Cardiac septum (tissue), 1 donor: ENCODE measurements at regions not wholly inside any gene's neighbourhood (a gene's known extent, or its start where the extent isn't known, plus 50 kb on each side); places are given as distances from the start of the nearest gene placed in this dataset.

Experiments used
- DNase-seq: peaks from one replicate; pipeline ENCODE4 v3.0.0-alpha.2; 2020; ENCODE audit warnings: low spot score
- intact Hi-C: fragments of 100-400 bp; cut with DNase I; formaldehyde crosslinking; loops from one replicate; pipeline ENCODE4 v1.14.0; 2022
- donor health status: DM: no; HTN: no; CAD: no.

GRCh38 chr13:39888865-39889810, 233.7 kb downstream of the COG6 start:
- intact Hi-C loops: no loop called here
- no peak for DNase-seq

DNA sequence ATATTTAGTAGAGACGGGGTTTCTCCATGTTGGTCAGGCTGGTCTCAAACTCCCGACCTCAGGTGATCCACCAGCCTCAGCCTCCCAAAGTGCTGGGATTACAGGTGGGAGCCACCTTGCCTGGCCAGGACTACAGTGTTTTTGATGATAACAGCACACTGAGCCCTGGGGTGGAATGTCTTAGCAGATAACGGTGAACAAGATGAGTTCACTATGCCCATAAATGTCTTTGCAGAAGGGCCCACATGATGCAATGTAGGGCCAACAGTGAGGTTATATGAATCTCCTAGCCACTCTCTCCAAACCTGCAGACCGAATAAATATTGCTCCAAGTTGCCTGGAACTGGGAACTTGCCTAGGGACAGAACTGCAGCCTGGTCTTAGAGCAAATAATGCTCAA, 235.1 kb downstream of the COG6 start:
- DNase-seq: no peak
- intact Hi-C loops: no loop called here

DNA sequence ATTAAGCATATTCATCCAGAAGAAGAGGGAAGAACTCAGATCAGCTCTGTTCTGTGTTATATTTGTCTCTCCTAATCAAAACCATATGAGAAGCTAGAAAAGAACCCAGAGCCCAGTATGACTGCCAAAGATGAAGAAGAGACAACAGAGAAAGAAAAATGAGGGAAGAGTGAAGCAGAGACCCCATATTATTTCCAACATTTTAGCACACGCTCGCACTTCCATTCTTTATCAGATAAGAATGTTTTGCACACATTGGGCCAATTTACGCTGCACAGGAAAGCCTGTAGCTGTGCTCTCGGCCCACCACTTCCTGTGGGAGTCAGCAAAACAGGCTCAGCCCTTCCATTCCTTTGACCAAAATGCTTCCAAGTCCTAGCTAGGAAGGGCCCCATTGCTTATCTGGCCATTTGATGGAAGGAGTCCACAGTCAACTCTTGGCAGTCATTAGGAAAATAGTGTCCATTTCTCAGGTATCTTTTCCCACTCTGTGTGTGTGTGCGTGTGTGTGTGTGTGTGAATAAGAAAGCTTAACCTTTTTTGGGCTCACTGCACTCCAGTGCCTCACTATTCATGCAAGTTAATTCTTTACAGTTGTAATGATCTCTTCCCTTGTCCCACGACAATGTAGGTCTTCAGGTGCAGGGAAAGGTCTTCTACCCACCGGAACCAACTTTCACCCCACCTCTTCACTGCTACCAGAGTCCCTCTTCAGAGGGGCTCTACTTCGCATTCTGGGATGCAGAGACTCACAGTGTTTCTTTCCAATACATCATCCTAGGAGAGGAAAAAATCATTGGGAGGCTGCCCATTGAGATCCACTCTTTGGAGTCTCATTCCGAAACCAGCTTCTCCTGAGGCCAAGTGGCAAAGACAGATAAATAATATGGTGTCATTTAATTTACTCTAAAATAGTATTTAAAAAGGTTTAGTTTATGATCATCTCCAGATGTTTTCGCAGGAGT, 237.5 kb downstream of the COG6 start:
- intact Hi-C loops: no loop called here
- DNase-seq: no peak

GRCh38 chr13:39893808-39894207, 238.3 kb downstream of the COG6 start:
- no peak for DNase-seq
- intact Hi-C loops: no loop called here

DNA sequence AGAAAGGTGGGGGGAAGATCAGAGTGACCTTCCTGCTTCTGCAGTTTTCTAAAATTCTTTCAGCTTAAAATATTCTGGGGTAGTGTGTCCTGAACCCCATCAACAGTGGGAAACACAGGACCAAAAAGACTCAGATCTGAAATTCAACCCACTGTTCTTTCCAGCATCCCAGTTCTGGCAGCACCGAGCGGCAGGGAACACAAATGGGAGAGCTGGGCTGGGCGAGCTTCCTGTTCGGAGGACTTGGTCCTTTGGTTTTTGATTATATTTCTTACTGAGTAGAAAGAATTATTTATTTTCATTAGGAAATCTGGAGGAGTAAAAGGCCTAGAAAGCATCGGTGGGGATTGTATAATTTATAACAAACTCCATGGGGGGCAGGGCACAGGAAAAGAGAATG, 239.1 kb downstream of the COG6 start:
- intact Hi-C loops: no loop called here
- DNase-seq: no peak

- no peak for DNase-seq
- intact Hi-C loops: no loop called here
Observed at GRCh38 chr13:39895254-39895653, 239.8 kb downstream of the COG6 start.

DNA sequence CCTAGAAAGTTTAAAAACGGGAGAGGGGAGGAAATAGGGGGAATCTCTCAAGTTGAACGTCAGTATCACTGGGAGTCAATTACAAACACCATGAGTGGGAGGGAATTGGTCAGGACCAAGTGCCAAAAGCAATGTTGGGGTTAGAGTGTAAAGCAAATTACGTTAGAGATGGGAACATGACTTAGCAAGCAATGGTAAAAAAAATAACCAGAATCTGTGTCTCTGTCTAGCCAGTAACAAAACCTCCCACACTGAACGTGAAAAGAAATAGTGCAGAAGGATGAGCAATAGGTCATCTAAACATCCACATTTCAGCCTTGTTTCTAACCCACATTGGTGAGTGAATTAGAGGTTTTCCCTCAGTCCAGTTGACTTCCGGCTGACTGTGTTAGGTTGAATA, 242.2 kb downstream of the COG6 start:
- no peak for DNase-seq
- intact Hi-C loops: no loop called here

DNA sequence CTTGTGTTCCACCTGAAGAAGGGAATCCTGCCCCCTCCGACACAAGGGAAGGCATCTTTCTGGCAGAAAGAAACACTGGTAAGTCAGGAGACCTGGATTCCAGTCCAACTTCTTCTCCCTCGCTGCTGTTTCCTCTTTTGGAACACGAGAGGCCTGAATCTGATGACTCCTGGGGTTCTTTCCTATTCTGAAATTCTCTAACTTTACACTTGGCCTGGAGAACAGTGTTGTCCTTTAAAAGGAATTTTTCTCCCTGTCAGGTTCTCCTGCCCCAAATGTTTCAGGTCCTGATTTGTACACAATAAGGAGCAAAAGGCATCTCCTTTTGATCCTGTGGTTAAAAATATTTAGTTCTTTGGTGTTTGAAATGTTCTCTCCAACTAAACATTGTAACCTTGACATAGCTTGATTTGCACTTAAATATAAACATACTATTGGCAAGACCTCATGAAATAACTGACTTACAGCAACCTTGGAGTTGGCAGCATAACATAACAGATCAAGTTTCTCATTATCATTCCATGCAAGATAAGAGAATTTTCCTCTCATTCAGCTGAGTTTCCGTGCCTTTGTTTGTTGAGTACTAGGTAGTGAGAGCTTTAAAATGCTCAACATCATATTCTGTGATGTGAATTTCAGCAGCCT, 244.8 kb downstream of the COG6 start:
- intact Hi-C loops: no loop called here
- DNase-seq: no peak

DNA sequence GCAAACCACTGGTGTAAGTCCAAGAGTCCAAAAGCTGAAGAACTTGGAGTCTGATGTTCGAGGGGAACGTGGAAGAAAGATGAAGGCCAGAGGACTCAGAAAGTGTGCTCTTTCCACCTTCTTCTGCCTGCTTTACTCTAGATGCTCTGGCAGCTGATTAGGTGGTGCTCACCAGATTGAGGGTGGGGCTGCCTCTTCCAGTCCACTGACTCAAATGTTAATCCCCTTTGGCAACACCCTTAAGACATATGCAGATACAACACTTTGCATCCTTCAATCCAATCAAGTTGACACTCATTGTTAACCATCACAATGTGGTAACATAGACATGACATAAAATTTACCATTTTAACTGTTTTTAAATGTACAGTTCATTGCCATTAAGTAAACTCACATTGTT, 249.5 kb downstream of the COG6 start:
- DNase-seq: no peak
- intact Hi-C loops: no loop called here

DNA sequence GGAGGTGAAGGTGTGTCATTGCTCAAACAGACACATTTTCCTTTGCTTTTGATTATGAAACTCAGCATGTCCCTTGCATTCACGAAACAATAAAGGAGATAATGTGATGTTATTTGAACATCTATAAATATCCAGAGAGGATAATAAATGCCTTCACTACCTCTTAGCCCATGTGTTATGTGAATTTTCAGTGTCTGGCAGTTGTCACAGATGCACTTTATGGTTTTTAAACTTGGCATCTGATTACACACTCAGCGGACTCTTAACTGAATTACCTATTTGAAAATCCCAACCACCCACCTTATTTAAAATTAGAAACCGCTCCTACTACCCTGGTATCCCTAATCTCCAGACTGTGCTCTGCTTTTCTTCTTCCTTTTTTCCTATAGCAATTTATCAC, 254.2 kb downstream of the COG6 start:
- intact Hi-C loops: no loop called here
- DNase-seq: no peak

GRCh38 chr13:39910041-39910440, 254.6 kb downstream of the COG6 start:
- intact Hi-C loops: no loop called here
- DNase-seq: no peak

DNA sequence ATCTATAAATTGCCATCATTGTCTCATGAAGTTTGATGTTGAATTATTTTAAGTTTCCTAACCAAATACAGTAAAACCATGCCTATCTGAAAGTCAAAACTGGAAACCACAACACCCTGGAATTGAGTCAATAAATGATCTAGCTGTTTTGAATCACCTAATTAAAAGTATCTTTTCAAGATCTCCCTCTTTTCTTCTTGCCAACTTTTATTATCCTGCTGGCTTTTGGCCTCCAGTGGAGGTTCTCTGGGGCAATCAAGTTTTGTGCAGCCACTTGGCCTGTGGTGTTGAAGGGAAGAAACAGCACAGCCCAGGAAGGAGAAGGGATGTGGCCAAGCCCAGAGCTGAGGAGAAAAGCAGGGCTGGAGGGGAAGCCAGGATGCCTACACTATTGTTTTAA, 255.4 kb downstream of the COG6 start:
- intact Hi-C loops: no loop called here
- no peak for DNase-seq

- intact Hi-C loops: no loop called here
- no peak for DNase-seq
Observed at GRCh38 chr13:39913339-39913738, 257.9 kb downstream of the COG6 start.

DNA sequence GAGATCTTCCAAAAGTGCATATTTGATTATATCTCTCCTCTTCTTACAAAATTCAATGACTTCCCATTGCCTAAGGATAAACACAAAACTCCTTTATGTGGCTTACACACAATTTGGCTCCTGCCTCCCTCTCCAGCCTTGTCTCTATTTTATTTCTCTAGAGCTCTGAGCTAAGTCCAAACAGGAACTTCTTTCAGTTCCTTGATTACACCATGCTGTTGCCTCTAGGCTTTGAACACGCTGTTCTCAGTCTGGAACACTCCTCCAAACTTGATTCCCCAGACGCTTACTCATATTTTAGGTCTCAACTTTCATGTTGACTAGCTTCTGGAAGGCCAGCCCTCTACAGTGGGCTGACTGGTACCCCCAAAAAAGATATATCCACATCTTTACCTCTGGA, 258.5 kb downstream of the COG6 start:
- no peak for DNase-seq
- intact Hi-C loops: no loop called here

DNA sequence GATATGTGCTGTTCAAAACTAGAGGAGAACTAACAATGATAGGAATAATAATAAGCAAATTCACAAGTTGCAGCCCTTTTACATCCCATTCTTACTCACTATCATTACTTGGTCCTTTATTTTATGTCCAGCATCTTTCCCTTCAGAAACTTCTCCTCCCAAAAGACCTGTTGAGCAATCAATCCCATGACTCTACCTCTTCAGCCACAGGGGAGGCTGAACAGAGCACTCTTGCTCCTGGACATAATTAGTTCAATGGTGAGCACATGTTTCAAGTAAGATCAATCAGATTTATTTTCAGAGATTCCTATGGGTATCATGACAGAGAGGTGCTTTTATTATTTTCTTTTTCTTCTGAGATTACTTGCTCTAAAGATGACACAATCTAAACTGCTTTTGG, 260.0 kb downstream of the COG6 start:
- intact Hi-C loops: no loop called here
- DNase-seq: no peak

GRCh38 chr13:39916330-39916729, 260.9 kb downstream of the COG6 start:
- no peak for DNase-seq
- intact Hi-C loops: no loop called here

DNA sequence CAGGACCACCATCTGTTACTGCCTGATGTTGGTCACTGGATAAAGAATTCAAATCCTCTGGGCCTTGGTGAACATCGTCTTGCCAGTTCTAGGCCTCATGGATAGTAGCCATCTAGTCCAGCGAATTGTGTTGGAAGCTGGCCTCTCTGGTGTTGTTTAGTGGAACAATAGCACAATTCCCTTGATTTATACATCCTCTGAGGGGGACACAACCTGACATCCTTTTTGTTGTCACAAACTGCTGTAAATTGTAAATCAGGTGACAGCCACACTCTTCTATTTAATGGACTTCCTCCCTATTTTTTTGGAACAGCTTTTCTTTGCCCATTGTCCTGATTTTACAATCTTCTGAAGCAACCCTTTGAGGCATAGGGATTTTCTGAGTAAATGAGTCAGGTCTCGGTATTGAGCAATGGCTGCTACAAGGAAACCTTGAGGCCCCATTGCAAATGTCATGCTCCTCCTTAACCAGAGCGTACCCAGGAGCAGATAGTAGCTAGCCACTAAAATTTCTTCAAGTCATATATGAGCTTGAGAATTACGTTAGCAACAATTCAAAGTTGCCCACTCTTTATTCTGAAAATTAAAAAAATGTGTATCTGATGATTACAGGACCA, 263.3 kb downstream of the COG6 start:
- intact Hi-C loops: no loop called here
- DNase-seq: no peak

DNA sequence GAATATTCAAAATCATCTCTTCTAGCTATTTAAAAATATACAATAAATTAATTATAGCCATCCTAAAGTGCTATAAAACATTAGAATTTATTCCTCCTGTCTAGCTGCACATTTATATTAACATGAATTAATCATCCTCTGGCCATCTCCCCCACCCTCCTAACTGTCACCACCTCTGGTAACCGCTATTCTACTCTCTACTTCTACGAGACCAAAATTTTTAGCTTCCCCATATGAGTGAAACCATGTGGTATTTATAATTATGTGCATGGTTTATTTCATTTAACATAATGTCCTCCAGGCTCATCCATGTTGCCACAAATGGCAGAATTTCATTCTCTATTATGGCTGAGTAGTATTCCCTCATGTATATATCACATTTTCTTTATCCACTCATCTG, 265.2 kb downstream of the COG6 start:
- intact Hi-C loops: no loop called here

DNA sequence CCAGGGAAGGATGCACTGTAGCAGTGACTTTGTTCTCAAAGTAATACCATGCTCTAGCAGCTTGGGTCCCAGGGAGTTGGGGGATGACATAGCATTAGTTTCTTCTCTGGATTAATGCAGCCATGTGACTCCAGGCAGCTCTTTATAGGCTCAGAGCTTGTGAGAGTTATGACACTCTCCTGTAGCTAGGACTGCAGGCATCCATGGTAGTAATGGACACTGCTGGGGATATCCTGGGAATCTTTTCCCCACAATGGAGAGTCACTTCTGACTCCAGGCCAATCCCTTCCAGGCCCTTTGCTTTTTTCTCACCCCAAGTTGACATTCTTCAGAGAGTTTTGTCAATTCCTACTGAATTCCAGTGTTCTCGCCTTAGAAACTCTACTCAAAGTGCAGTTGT, 270.9 kb downstream of the COG6 start:
- intact Hi-C loops: no loop called here
- DNase-seq: no peak

More for the DNA sequence above, 265.2 kb downstream of the COG6 start:
- DNase-seq: no peak

- intact Hi-C loops: no loop called here
- DNase-seq: no peak
Observed at GRCh38 chr13:39928261-39928660, 272.8 kb downstream of the COG6 start.
